Pancreas (tissue), 10 donors: ENCODE measurements at regions not wholly inside any gene's neighbourhood (a gene's known extent, or its start where the extent isn't known, plus 50 kb on each side); places are given as distances from the start of the nearest gene placed in this dataset.

Experiments
- ATAC-seq, 4 donors: fragments of 200-7000 bp; cut with Tn5 transposase; one replicate each; pipeline versions ENCODE4 v1.8.0 to v1.9.1; 2020; ENCODE audit warnings: mild to moderate bottlenecking in 4 of 4, moderate library complexity in 4 of 4
- DNase-seq, 6 donors: peaks; one replicate each; pipeline ENCODE4 v3.0.0-alpha.2; 2020
- FAIRE-seq: peaks from 2 replicates; lab custom pipeline; 2012; peaks lifted over from hg19 to GRCh38; lab: Jason Lieb, UNC
- H3K27ac ChIP-seq, 4 donors: fragments of 200-600 bp; sonication (generic); 1 replicate in 3 of 4; 2 replicates in 1 of 4; pipeline versions ENCODE4 v1.5.0 to v1.8.0; 2020
- H3K27me3 ChIP-seq, 4 donors: fragments of 200-600 bp; one replicate each; pipeline ENCODE4 v1.8.0; 2021
- H3K36me3 ChIP-seq, 3 donors: fragments of 200-600 bp; sonication (generic) in 1 of 3; one replicate each; pipeline versions ENCODE4 v1.5.0 to v1.8.0; 2020 to 2021
- H3K4me1 ChIP-seq, 3 donors: fragments of 200-600 bp; one replicate each; pipeline ENCODE4 v1.8.0; 2021
- H3K4me3 ChIP-seq, 4 donors: fragments of 200-600 bp; sonication (generic) in 2 of 4; one replicate each; pipeline versions ENCODE4 v1.5.0 to v1.8.0; 2020 to 2021
- H3K9me3 ChIP-seq, 4 donors: fragments of 200-600 bp; one replicate each; pipeline ENCODE4 v1.8.0; 2021
- WGBS, 2 donors: extraction: QIAGEN DNeasy Blood & Tissue Kit; methylation state at CpG; one replicate each; pipeline ENCODE4 v1.1.7; 2013; 5-methylcytosine and 5-hydroxymethylcytosine counted together
- intact Hi-C, 3 donors: fragments of 100-400 bp; cut with DNase I; formaldehyde crosslinking; loops; one replicate each; pipeline versions ENCODE4 v1.11.1 to v1.14.2; 2022
- TF ChIP-seq, protein P1 (sequence below), 4 donors: fragments of 200-600 bp; sonication (generic) in 3 of 4; IDR thresholded peaks; one replicate each; pipeline versions ENCODE4 v1.5.0 to v1.8.0; 2021; ENCODE audit warnings: antibody characterized with exemption in 4 of 4
- donor health status: healthy with polysubstance abuse.
- donor health status: DM: no; HTN: no; CAD: no; lungs with moderate emphysema.
- donor health status: DM: no; HTN: no; CAD: no.
- donor health status: control.
- donor health status: control.
- donor health status: Bipolar disorder and iron deficiency.
- donor health status: DM: yes; HTN: yes; CAD: no.
- donor health status: DM: no; HTN: no; CAD: no.
- donor health status: DM: no; HTN: no; CAD: no.
- donor health status: DM: yes; HTN: yes; CAD: no.

DNA sequence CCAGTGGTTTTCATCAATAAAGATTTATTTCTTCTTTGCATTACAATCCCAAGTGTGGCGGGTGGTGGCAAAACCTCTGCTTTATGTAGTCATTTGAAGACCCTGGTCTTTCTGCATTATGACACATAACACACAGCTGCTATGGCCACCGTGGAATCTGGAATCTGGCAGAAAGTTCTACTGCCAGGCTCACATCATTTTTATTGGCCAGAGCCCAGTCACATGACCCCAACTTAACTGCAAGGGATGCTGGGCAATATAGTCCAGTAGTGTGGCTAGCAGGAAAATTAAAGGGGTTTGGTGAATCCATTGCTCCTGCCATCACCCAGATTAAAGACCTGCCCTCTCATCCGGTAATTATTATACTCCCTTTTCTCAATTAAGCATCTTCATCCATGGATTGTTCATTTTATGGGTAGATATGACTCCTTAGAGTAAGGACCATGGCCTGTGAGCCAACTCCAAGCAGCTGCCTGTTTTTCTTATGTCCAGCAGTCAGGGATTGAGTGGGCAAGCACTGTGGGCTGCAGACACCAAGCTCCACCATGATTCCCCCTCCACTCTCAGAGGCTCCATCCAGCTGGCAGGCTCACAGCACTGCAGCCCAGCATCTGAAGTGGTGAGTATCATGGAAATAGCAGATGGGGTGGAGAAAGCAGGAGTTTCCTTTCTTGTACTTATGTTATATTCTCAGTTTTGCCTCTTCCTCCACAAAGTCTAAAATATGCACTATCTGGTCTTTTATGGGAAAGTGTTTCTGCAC, 1030.7 kb downstream of the AACS start:
- H3K27me3 ChIP-seq, result no peaks in the 10 kb centered on the region
- no peaks in the 10 kb centered on the region for H3K9me3 ChIP-seq
- no peak overlapping the region for H3K27ac ChIP-seq
- no peaks in the 10 kb centered on the region for H3K36me3 ChIP-seq
- intact Hi-C loops, result no loop called here
- WGBS, 2 donors, result 71 to 75% methylated on average over 3 of the region's 3 CpGs
- TF ChIP-seq, protein P1, sequence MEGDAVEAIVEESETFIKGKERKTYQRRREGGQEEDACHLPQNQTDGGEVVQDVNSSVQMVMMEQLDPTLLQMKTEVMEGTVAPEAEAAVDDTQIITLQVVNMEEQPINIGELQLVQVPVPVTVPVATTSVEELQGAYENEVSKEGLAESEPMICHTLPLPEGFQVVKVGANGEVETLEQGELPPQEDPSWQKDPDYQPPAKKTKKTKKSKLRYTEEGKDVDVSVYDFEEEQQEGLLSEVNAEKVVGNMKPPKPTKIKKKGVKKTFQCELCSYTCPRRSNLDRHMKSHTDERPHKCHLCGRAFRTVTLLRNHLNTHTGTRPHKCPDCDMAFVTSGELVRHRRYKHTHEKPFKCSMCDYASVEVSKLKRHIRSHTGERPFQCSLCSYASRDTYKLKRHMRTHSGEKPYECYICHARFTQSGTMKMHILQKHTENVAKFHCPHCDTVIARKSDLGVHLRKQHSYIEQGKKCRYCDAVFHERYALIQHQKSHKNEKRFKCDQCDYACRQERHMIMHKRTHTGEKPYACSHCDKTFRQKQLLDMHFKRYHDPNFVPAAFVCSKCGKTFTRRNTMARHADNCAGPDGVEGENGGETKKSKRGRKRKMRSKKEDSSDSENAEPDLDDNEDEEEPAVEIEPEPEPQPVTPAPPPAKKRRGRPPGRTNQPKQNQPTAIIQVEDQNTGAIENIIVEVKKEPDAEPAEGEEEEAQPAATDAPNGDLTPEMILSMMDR (IDR thresholded peaks at IDR 0.05), result no peak
- H3K4me3 ChIP-seq, result no peak overlapping the region
- FAIRE-seq, result no peak
- H3K4me1 ChIP-seq, result no peaks in the 10 kb centered on the region
- no peak for ATAC-seq
- DNase-seq, result no peak

DNA sequence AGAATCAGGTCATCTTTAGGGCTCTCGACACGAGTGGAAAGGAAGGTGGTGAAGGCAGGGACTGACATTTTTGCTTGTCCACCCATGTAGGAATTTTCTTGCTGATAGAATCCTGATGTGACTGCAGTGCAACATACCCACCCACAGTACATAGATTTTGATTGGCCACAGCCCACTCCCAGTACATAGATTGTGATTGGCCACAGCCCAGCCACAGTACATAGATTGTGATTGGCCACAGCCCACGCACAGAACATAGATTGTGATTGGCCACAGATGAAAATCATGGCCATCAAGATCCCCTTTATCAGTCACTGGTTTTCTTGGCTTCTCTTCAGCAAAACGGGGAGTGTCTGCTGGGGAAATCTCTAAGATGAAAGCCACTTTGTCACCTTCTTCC, 1041.5 kb downstream of the AACS start:
- no peak for DNase-seq
- no peaks in the 10 kb centered on the region for H3K27me3 ChIP-seq
- no peak for FAIRE-seq

DNA sequence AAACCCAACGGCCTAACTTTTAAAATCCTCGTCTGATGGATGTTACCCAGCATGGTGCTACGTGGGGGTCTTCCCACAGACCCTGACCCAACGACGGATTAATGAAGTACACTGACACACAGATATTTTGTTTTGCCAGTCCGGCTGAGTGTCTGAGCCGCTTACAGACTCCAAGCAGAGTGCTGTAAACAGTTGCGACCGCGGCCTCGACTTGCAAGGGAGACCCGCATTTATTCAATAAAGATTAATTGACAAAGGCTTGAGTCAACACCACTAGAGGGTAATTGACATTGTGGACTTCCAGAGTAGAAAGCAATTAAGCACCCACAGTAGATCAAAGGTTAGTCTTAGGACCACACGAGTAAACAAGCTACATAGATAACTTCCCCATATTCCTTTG, 1042.4 kb downstream of the AACS start:
- H3K27me3 ChIP-seq, result no peaks in the 10 kb centered on the region
- 36 to 38% methylated on average over 13 of the region's 13 CpGs for WGBS, 2 donors
- ATAC-seq, result no peak
- TF ChIP-seq, protein P1 (IDR thresholded peaks at IDR 0.05), result no peak
- H3K4me1 ChIP-seq, result no peaks in the 10 kb centered on the region
- intact Hi-C loops, result no loop called here
- no peak for DNase-seq
- no peaks in the 10 kb centered on the region for H3K9me3 ChIP-seq
- no peak overlapping the region for H3K27ac ChIP-seq
- no peak overlapping the region for H3K4me3 ChIP-seq
- no peaks in the 10 kb centered on the region for H3K36me3 ChIP-seq
- no peak for FAIRE-seq

More for the DNA sequence above, 1041.5 kb downstream of the AACS start:
- H3K4me3 ChIP-seq, result no peak overlapping the region
- H3K4me1 ChIP-seq, result no peaks in the 10 kb centered on the region
- no peaks in the 10 kb centered on the region for H3K9me3 ChIP-seq
- 74 to 77% methylated on average over 4 of the region's 4 CpGs for WGBS, 2 donors
- intact Hi-C loops, result no loop called here
- H3K36me3 ChIP-seq, result no peaks in the 10 kb centered on the region
- no peak for ATAC-seq
- H3K27ac ChIP-seq, result no peak overlapping the region
- TF ChIP-seq, protein P1 (IDR thresholded peaks at IDR 0.05), result no peak

DNA sequence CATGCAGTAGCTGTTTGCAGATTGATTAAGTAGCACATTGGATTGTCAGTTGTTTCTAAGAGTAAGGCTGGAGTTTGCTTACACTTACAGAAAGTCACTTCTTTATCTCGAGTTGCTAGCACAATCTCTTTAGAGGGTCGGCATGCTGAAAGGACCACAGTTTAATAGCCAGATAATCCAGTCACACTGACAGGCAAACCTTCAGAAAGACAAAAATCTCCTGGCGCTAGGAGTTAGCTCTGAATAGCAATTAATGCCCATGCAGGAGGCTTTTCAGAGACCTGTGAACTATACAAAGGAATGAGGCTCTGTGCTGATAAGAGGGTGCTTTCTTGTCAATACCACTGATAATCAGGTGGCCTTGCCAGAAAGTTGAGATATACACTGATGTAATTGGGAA, 1043.0 kb downstream of the AACS start:
- Histone ChIP-seq H3K36me3 (no peaks in the 10 kb centered on the region), H3K4me3 (no peak overlapping the region), H3K9me3 (no peaks in the 10 kb centered on the region), H3K4me1 (no peaks in the 10 kb centered on the region), H3K27ac (no peak overlapping the region), H3K27me3 (no peaks in the 10 kb centered on the region)
- DNase-seq (no peak), ATAC-seq (no peak), FAIRE-seq (no peak)
- 16 to 18% methylated on average over 3 of the region's 3 CpGs for WGBS, 2 donors
- intact Hi-C loops, result no loop called here
- TF ChIP-seq, protein P1 (IDR thresholded peaks at IDR 0.05), result no peak

DNA sequence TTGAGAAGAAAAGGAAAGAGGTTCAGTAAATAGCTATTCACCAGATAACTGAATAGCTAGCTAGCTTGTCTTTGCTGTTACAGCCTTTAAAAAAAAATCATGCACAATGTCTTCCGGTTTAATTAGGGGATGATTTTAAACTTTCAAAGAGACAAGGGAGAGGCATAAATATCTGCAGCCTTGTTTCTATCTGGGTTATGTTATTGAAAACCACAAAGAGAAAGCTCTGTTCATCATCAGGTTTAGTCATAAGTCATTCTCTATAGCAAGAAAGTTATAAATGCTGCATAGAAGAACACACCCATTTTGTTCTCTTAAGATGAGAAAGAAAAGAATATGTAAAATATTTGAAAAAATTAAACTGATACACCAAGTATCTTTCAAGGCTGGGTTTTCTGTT, 1046.9 kb downstream of the AACS start:
- ATAC-seq (no peak), DNase-seq (no peak), FAIRE-seq (no peak)
- intact Hi-C loops, result no loop called here
- no peaks in the 10 kb centered on the region for H3K4me1 ChIP-seq
- no peaks in the 10 kb centered on the region for H3K27me3 ChIP-seq
- H3K36me3 ChIP-seq, result no peaks in the 10 kb centered on the region
- 77 to 84% methylated on average over 1 of the region's 1 CpG for WGBS, 2 donors
- H3K4me3 ChIP-seq, result no peak overlapping the region
- TF ChIP-seq, protein P1 (IDR thresholded peaks at IDR 0.05), result no peak
- no peak overlapping the region for H3K27ac ChIP-seq
- no peaks in the 10 kb centered on the region for H3K9me3 ChIP-seq
